Progenitor cell of endocrine pancreas (in vitro differentiated cells): ENCODE measurements at regions not wholly inside any gene's neighbourhood (a gene's known extent, or its start where the extent isn't known, plus 50 kb on each side); places are given as distances from the start of the nearest gene placed in this dataset.

ENCODE experiments used
- DNase-seq: peaks from one replicate; pipeline ENCODE4 v3.0.0; 2021; ENCODE audit warnings: low spot score; ENCODE audit not compliant: unreplicated experiment
- H3K27ac Mint-ChIP-seq: 2 replicates; pipeline ENCODE4 v1.8.0; 2021; ENCODE audit warnings: mild to moderate bottlenecking, moderate library complexity, mixed read lengths
- H3K27me3 Mint-ChIP-seq: 2 replicates; pipeline ENCODE4 v1.8.0; 2021; ENCODE audit warnings: mixed read lengths
- H3K36me3 Mint-ChIP-seq: 2 replicates; pipeline ENCODE4 v1.8.0; 2022; ENCODE audit warnings: mixed read lengths; ENCODE audit not compliant: insufficient read depth
- H3K4me1 Mint-ChIP-seq: 2 replicates; pipeline ENCODE4 v1.8.0; 2021; ENCODE audit warnings: low read depth, mixed read lengths
- H3K4me3 Mint-ChIP-seq: 2 replicates; pipeline ENCODE4 v1.8.0; 2021; ENCODE audit warnings: low read depth, mild to moderate bottlenecking, moderate library complexity, mixed read lengths
- H3K9me3 Mint-ChIP-seq: 2 replicates; pipeline ENCODE4 v1.8.0; 2021; ENCODE audit warnings: low read depth, mixed read lengths
- TF ChIP-seq, protein P1 (sequence below): fragments of 200-600 bp; sonication (generic); IDR thresholded peaks from one replicate; pipeline ENCODE4 v1.5.0; 2021; ENCODE audit warnings: antibody characterized with exemption, mild to moderate bottlenecking; ENCODE audit not compliant: unreplicated experiment

DNA sequence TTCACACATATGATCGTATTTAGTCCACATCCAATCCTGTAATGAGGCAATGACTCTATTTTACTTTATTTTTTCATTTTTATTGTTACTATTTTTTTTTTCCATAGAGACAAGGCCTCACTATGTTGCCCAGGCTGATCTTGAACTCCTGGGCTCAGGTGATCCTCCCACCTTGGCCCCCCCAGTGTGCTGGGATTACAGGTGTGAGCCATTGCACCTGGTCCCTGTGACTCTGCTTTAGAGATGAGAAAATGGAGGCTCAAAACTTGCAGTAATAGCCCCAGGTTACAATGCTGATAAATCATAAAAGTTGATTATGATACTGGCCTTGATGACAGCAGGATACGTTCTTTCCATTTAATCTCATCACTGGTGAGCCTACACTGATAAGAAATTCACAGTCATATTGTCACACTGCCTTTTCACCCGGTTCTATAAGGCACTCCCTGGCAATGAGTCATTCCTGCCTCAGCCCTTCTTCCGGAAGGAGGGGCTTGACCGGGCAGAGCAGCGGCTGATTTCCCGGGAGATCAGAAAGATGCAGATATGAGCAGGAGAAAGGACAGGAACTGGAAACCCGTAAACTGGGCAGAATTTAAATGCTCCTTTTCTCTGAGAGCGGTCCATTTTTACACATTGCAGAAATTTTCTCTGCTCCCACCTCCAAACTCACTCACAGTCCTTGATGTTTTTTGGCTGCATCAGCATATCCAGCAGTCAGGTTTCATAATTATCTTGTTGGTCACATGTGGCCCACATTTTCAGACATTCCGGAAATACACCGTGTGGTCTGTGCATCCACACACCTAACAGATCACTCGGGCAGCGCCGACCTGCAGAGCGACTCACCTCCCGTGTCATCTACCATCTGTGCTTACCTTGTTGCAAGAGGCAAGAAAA, 616.4 kb downstream of the EFNB2 start:
- H3K4me3 Mint-ChIP-seq: no peak overlapping the region
- TF ChIP-seq, protein P1, sequence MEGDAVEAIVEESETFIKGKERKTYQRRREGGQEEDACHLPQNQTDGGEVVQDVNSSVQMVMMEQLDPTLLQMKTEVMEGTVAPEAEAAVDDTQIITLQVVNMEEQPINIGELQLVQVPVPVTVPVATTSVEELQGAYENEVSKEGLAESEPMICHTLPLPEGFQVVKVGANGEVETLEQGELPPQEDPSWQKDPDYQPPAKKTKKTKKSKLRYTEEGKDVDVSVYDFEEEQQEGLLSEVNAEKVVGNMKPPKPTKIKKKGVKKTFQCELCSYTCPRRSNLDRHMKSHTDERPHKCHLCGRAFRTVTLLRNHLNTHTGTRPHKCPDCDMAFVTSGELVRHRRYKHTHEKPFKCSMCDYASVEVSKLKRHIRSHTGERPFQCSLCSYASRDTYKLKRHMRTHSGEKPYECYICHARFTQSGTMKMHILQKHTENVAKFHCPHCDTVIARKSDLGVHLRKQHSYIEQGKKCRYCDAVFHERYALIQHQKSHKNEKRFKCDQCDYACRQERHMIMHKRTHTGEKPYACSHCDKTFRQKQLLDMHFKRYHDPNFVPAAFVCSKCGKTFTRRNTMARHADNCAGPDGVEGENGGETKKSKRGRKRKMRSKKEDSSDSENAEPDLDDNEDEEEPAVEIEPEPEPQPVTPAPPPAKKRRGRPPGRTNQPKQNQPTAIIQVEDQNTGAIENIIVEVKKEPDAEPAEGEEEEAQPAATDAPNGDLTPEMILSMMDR: no peak
- no peak for DNase-seq
- H3K4me1 Mint-ChIP-seq: peaks cover 13% of the 10 kb centered on the region
- H3K9me3 Mint-ChIP-seq: peaks cover 3% of the 10 kb centered on the region
- H3K36me3 Mint-ChIP-seq: no peaks in the 10 kb centered on the region
- H3K27ac Mint-ChIP-seq: peak overlapping the region; percentile 10
- H3K27me3 Mint-ChIP-seq: peaks cover 37% of the 10 kb centered on the region

DNA sequence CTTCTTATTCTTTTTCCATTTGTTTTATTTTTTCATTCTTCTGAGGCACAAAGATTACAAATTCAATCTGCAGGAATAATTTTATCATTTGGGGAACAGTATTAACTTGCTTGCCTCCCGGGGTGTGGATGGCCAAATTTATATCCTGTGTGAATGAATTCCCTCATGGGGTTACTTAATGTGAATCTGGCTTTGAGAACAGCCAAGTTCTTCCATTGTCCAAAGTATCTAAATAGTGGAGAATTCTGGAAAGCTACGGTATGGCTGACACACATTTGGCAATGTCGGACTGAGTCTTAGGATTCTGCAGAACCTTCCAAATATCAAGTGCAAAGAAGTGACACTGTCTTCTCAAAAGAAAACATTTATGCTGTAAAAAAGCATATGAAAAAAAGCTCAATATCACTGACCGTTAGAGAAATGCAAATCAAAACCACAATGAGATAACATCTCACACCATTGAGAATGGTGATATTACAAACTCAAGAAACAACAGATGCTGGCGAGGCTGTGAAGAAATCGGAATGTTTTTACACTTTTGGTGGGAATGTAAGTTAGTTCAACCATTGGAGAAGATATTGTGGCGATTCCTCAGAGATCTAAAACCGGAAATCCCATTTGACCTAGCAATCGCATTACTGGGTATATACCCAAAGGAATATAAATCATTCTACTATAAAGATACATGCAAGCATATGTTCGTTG, 620.2 kb downstream of the EFNB2 start:
- Mint-ChIP-seq H3K9me3 (no peaks in the 10 kb centered on the region), H3K27me3 (peaks cover 11% of the 10 kb centered on the region), H3K4me3 (no peak overlapping the region), H3K27ac (no peak overlapping the region), H3K4me1 (peaks cover 4% of the 10 kb centered on the region), H3K36me3 (no peaks in the 10 kb centered on the region)
- no peak for DNase-seq
- TF ChIP-seq, protein P1: no peak

DNA sequence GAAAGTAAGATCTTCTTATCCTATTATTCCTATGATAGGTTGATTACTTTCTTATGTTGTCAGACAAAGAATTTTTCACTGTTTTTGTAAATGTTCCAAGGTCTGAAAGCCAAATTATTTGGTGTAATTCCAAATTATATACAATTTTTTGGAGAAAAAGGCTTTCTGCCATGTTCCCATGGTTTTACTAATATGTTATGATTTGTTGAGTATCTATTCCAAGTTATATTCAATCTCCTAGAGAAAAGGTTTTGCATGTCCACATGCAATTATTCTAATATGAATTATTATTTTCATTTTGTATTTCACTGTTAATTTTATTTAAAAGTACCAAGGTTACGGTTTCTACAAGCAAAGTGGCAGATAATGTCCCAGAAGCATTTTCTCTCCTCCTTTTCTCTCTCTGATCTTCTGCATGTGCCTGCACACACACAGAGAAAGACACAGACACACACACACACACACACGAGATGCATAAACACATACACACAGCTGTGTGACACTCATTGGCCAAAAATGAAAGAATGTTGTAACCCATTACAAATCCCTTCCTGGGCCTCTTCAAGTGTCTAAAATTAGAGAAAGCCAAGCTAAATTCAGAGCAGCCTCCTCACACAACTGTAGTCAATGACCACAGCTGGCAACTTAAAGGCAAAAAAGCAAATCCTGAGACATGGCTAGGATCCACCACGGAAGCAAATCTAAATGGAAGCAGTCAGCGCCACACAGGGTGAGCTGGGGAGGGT, 621.0 kb downstream of the EFNB2 start:
- no peaks in the 10 kb centered on the region for H3K9me3 Mint-ChIP-seq
- TF ChIP-seq, protein P1: no peak
- no peak for DNase-seq
- no peak overlapping the region for H3K27ac Mint-ChIP-seq
- peaks cover 4% of the 10 kb centered on the region for H3K4me1 Mint-ChIP-seq
- H3K36me3 Mint-ChIP-seq: no peaks in the 10 kb centered on the region
- H3K27me3 Mint-ChIP-seq: peaks cover 8% of the 10 kb centered on the region
- no peak overlapping the region for H3K4me3 Mint-ChIP-seq

DNA sequence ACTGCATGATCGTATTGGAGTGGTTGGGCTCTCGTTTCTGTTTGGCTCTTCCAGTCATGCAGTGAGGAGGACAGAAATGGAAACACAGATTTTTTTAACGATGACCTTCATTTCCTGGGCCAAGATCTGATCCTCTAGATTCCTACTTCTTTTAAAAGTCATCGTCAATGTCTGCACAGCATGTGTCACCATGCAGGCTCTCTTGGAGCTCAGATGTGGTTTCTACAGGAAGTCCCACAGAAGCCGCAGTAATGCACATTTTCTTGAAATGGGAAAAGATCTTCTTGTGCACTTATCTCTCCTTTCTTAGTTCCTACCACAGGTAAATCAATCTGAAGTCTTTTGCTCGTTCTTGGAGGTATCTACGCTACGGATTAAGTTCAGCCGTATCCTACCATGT, 626.9 kb downstream of the EFNB2 start:
- TF ChIP-seq, protein P1: no peak
- peaks cover 4% of the 10 kb centered on the region for H3K4me1 Mint-ChIP-seq
- H3K27ac Mint-ChIP-seq: no peak overlapping the region
- no peaks in the 10 kb centered on the region for H3K36me3 Mint-ChIP-seq
- DNase-seq: no peak
- H3K9me3 Mint-ChIP-seq: no peaks in the 10 kb centered on the region
- H3K27me3 Mint-ChIP-seq: no peaks in the 10 kb centered on the region
- no peak overlapping the region for H3K4me3 Mint-ChIP-seq
